Mesenchymal stem cell (in vitro differentiated cells and primary cell): ENCODE measurements at regions not wholly inside any gene's neighbourhood (a gene's known extent, or its start where the extent isn't known, plus 50 kb on each side); places are given as distances from the start of the nearest gene placed in this dataset.

Source experiments
- DNase-seq: peaks from one replicate; pipeline ENCODE4 v3.0.0-alpha.2; 2013
- H2AFZ ChIP-seq: one replicate; pipeline ENCODE4 v1.6.1; 2013; ENCODE audit warnings: low read depth, mild to moderate bottlenecking, control low read depth, inconsistent platforms, low read length, moderate library complexity
- H2AK5ac ChIP-seq: 2 replicates; pipeline ENCODE4 v1.6.1; 2013; ENCODE audit warnings: low read length, moderate library complexity, mild to moderate bottlenecking, inconsistent platforms; ENCODE audit not compliant: severe bottlenecking
- H2BK120ac ChIP-seq: one replicate; pipeline ENCODE4 v1.6.1; 2013; ENCODE audit warnings: low read depth, mild to moderate bottlenecking, inconsistent platforms, low read length, moderate library complexity
- H2BK12ac ChIP-seq, 2 experiments: one replicate each; pipeline ENCODE4 v1.6.1; 2013; ENCODE audit warnings: inconsistent platforms in 2 of 2, low read length in 2 of 2, mild to moderate bottlenecking in 2 of 2, moderate library complexity in 2 of 2, control low read depth in 1 of 2
- H2BK15ac ChIP-seq: one replicate; pipeline ENCODE4 v1.6.1; 2013; ENCODE audit warnings: mild to moderate bottlenecking, low read depth, inconsistent platforms; ENCODE audit not compliant: poor library complexity, severe bottlenecking
- H2BK5ac ChIP-seq: 2 replicates; pipeline ENCODE4 v1.6.1; 2013; ENCODE audit warnings: low read depth, mild to moderate bottlenecking, low read length, control low read depth, inconsistent platforms; ENCODE audit not compliant: poor library complexity, severe bottlenecking
- H3K14ac ChIP-seq, 2 experiments: one replicate each; pipeline ENCODE4 v1.6.1; 2013; ENCODE audit warnings: inconsistent platforms in 2 of 2, low read length in 2 of 2, control low read depth in 1 of 2, mild to moderate bottlenecking in 1 of 2, moderate library complexity in 1 of 2
- H3K18ac ChIP-seq, 2 experiments: one replicate each; pipeline ENCODE4 v1.6.1; 2013; ENCODE audit warnings: inconsistent platforms in 2 of 2, low read length in 2 of 2, control low read depth in 1 of 2, low read depth in 1 of 2, mild to moderate bottlenecking in 1 of 2
- H3K23ac ChIP-seq, 2 experiments: one replicate each; pipeline ENCODE4 v1.6.1; 2013; ENCODE audit warnings: inconsistent platforms in 2 of 2, low read length in 2 of 2, mild to moderate bottlenecking in 2 of 2, moderate library complexity in 2 of 2, control low read depth in 1 of 2
- H3K27ac ChIP-seq: 2 replicates; pipeline ENCODE4 v1.5.1; 2013; ENCODE audit warnings: mild to moderate bottlenecking, moderate library complexity, low read length, control low read depth, inconsistent platforms; ENCODE audit not compliant: poor library complexity, severe bottlenecking
- H3K27me3 ChIP-seq, 2 experiments: 2 replicates each; pipeline versions ENCODE4 v1.6.1 to v1.7.0; 2013; ENCODE audit warnings: low read length in 2 of 2, mild to moderate bottlenecking in 2 of 2, moderate library complexity in 2 of 2, control low read depth in 1 of 2, inconsistent platforms in 1 of 2; ENCODE audit not compliant: control insufficient read depth in 1 of 2, insufficient read depth in 1 of 2
- H3K36me3 ChIP-seq, 2 experiments: 2 replicates each; pipeline versions ENCODE4 v1.6.1 to v1.7.0; 2013; ENCODE audit warnings: low read length in 2 of 2, control low read depth in 1 of 2, inconsistent platforms in 1 of 2, low read depth in 1 of 2, mild to moderate bottlenecking in 1 of 2; ENCODE audit not compliant: insufficient read depth in 2 of 2, control insufficient read depth in 1 of 2
- H3K4ac ChIP-seq, 2 experiments: one replicate each; pipeline ENCODE4 v1.6.1; 2013; ENCODE audit warnings: inconsistent platforms in 2 of 2, low read length in 2 of 2, mild to moderate bottlenecking in 2 of 2, moderate library complexity in 2 of 2, control low read depth in 1 of 2, low read depth in 1 of 2
- H3K4me1 ChIP-seq: 2 replicates; pipeline ENCODE4 v1.6.1; 2013; ENCODE audit warnings: low read depth, low read length, control low read depth; ENCODE audit not compliant: control insufficient read depth, insufficient read depth
- H3K4me2 ChIP-seq: 2 replicates; pipeline ENCODE4 v1.6.1; 2013; ENCODE audit warnings: low read length, mild to moderate bottlenecking, inconsistent platforms; ENCODE audit not compliant: poor library complexity, severe bottlenecking
- H3K4me3 ChIP-seq, 2 experiments: 2 replicates each; pipeline versions ENCODE4 v1.5.1 to v1.7.0; 2013; ENCODE audit warnings: low read length in 2 of 2, mild to moderate bottlenecking in 2 of 2, control low read depth in 1 of 2, low read depth in 1 of 2; ENCODE audit not compliant: insufficient read depth in 1 of 2
- H3K79me1 ChIP-seq: replicated peaks from 2 replicates; pipeline ENCODE4 v1.6.1; 2013; ENCODE audit warnings: mild to moderate bottlenecking, control low read depth, low read length, inconsistent platforms; ENCODE audit not compliant: poor library complexity, severe bottlenecking
- H3K9ac ChIP-seq: 2 replicates; pipeline ENCODE4 v1.7.0; 2013; ENCODE audit warnings: mild to moderate bottlenecking, low read length, moderate library complexity
- H3K9me3 ChIP-seq: 2 replicates; pipeline ENCODE4 v1.7.0; 2013; ENCODE audit warnings: mild to moderate bottlenecking, low read length; ENCODE audit not compliant: control insufficient read depth
- H4K8ac ChIP-seq: one replicate; pipeline ENCODE4 v1.6.1; 2013; ENCODE audit warnings: inconsistent platforms, mild to moderate bottlenecking, low read length, moderate library complexity
- H4K91ac ChIP-seq: one replicate; pipeline ENCODE4 v1.6.1; 2013; ENCODE audit warnings: mild to moderate bottlenecking, low read length, inconsistent platforms
- WGBS: methylation state at CpG from one replicate; pipeline ENCODE4 v1.1.7; 2013; ENCODE audit warnings: mixed read lengths; 5-methylcytosine and 5-hydroxymethylcytosine counted together

- Histone ChIP-seq H3K9me3 (no peaks in the 10 kb centered on the region), H3K14ac (no peak overlapping the region), H2BK5ac (no peak overlapping the region), H4K91ac (no peak overlapping the region), H2BK15ac (no peak overlapping the region), H3K4me1 (no peaks in the 10 kb centered on the region), H3K79me1 (no peaks in the 10 kb centered on the region), H3K9ac (no peak overlapping the region), H3K4ac (no peak overlapping the region), H3K27me3 (peaks cover 0 to 3% of the 10 kb centered on the region in 2 experiments), H2AFZ (no peak overlapping the region), H3K23ac (no peak overlapping the region), H2BK120ac (no peak overlapping the region), H2AK5ac (no peak overlapping the region), H2BK12ac (no peak overlapping the region), H3K4me3 (no peak overlapping the region), H3K4me2 (no peak overlapping the region), H3K27ac (no peak overlapping the region), H3K18ac (no peak overlapping the region), H4K8ac (no peak overlapping the region), H3K36me3 (no peaks in the 10 kb centered on the region)
- WGBS, result 88% methylated on average over 3 of the region's 4 CpGs
- no peak for DNase-seq
Measured at GRCh38 chrX:15151267-15152186, 118.4 kb downstream of the ASB9 start.

- 100% methylated on average over 1 of the region's 1 CpG for WGBS
- Histone ChIP-seq H3K36me3 (no peaks in the 10 kb centered on the region), H2BK120ac (no peak overlapping the region)
Measured at GRCh38 chrX:15150586-15150985, 119.3 kb downstream of the ASB9 start.

GRCh38 chrX:15146515-15146914 is 123.4 kb downstream of the ASB9 start:
- H2BK5ac ChIP-seq, result no peak overlapping the region
- no peak overlapping the region for H3K18ac ChIP-seq
- H3K4me3 ChIP-seq, result no peak overlapping the region
- no peaks in the 10 kb centered on the region for H3K4me1 ChIP-seq
- H3K9ac ChIP-seq, result no peak overlapping the region
- no peak overlapping the region for H3K27ac ChIP-seq
- no peak overlapping the region for H3K14ac ChIP-seq
- no peak overlapping the region for H2BK120ac ChIP-seq
- no peaks in the 10 kb centered on the region for H3K9me3 ChIP-seq
- no peak overlapping the region for H2AK5ac ChIP-seq
- WGBS, result 0% methylated on average over 1 of the region's 6 CpGs
- H4K8ac ChIP-seq, result no peak overlapping the region
- H2BK15ac ChIP-seq, result no peak overlapping the region
- DNase-seq, result peak; percentile 12
- no peaks in the 10 kb centered on the region for H3K36me3 ChIP-seq
- peaks cover 0 to 7% of the 10 kb centered on the region in 2 experiments for H3K27me3 ChIP-seq
- no peak overlapping the region for H3K4ac ChIP-seq
- no peak overlapping the region for H3K23ac ChIP-seq
- no peak overlapping the region for H2BK12ac ChIP-seq
- H3K79me1 ChIP-seq, result no peaks in the 10 kb centered on the region
- H4K91ac ChIP-seq, result no peak overlapping the region
- H3K4me2 ChIP-seq, result no peak overlapping the region
- H2AFZ ChIP-seq, result no peak overlapping the region

More at GRCh38 chrX:15150586-15150985, 119.3 kb downstream of the ASB9 start:
- Histone ChIP-seq H2BK15ac (no peak overlapping the region), H3K4me3 (no peak overlapping the region), H3K14ac (no peak overlapping the region), H3K79me1 (no peaks in the 10 kb centered on the region), H3K27ac (no peak overlapping the region), H3K27me3 (peaks cover 0 to 3% of the 10 kb centered on the region in 2 experiments), H3K9ac (no peak overlapping the region), H3K4ac (no peak overlapping the region), H3K4me2 (no peak overlapping the region), H4K91ac (no peak overlapping the region), H2BK5ac (no peak overlapping the region), H3K18ac (no peak overlapping the region), H3K9me3 (no peaks in the 10 kb centered on the region), H3K23ac (no peak overlapping the region), H2AK5ac (no peak overlapping the region), H3K4me1 (no peaks in the 10 kb centered on the region), H2BK12ac (no peak overlapping the region), H2AFZ (no peak overlapping the region), H4K8ac (no peak overlapping the region)
- no peak for DNase-seq

GRCh38 chrX:15143825-15144121 is 126.1 kb downstream of the ASB9 start:
- no peak overlapping the region for H2AFZ ChIP-seq
- no peak for DNase-seq
- no peak overlapping the region for H3K4ac ChIP-seq
- no peak overlapping the region for H4K8ac ChIP-seq
- no peak overlapping the region for H2BK120ac ChIP-seq
- no peak overlapping the region for H3K27ac ChIP-seq
- no peak overlapping the region for H3K9ac ChIP-seq
- H2BK12ac ChIP-seq, result no peak overlapping the region
- H3K9me3 ChIP-seq, result no peaks in the 10 kb centered on the region
- H3K4me1 ChIP-seq, result no peaks in the 10 kb centered on the region
- no peak overlapping the region for H2AK5ac ChIP-seq
- H2BK15ac ChIP-seq, result no peak overlapping the region
- no peak overlapping the region for H3K18ac ChIP-seq
- 74% methylated on average over 1 of the region's 1 CpG for WGBS
- no peak overlapping the region for H3K23ac ChIP-seq
- H2BK5ac ChIP-seq, result no peak overlapping the region
- H3K79me1 ChIP-seq, result no peaks in the 10 kb centered on the region
- no peak overlapping the region for H3K14ac ChIP-seq
- no peaks in the 10 kb centered on the region for H3K36me3 ChIP-seq
- H3K4me2 ChIP-seq, result no peak overlapping the region
- no peak overlapping the region for H4K91ac ChIP-seq
- H3K27me3 ChIP-seq, result peaks cover 0 to 9% of the 10 kb centered on the region in 2 experiments
- H3K4me3 ChIP-seq, result no peak overlapping the region
